HCT116 (cell line): ENCODE measurements at regions not wholly inside any gene's neighbourhood (a gene's known extent, or its start where the extent isn't known, plus 50 kb on each side); places are given as distances from the start of the nearest gene placed in this dataset.

Experiments used
- ATAC-seq: fragments of 200-7000 bp; cut with Tn5 transposase; 2 replicates; pipeline ENCODE4 v1.9.1; 2020; ENCODE audit warnings: mild to moderate bottlenecking, moderate library complexity
- BruUV-seq: library from RNA; stranded (reverse); fragments of 400-500 nt; replicated peaks from 2 replicates; lab custom pipeline; 2021; lab: Mats Ljungman, UMichigan
- CTCF ChIA-PET: fragments of 300-600 bp; sonication (Branson Sonifier 250); formaldehyde crosslinking; loops from one replicate; lab custom pipeline; 2021; ENCODE audit warnings: antibody characterized with exemption; lab: Charles Lee
- POLR2A ChIA-PET: fragments of 300-600, 350-600 bp; sonication (Branson Sonifier 250); formaldehyde crosslinking; loops from one replicate; lab custom pipeline; 2021; ENCODE audit warnings: antibody characterized with exemption; lab: Charles Lee
- RAD21 ChIA-PET, 2 experiments: fragments of 300-600 bp; sonication (Branson Sonifier 250); formaldehyde crosslinking; loops; one replicate each; lab custom pipeline; 2023; ENCODE audit warnings: low total read pairs in 2 of 2; ENCODE audit not compliant: uncharacterized antibody in 2 of 2, unreplicated experiment in 2 of 2, low non-redundant PET in 1 of 2; lab: Charles Lee
- DNase-seq: peaks from one replicate; pipeline ENCODE4 v3.0.0-alpha.2; 2010; ENCODE audit warnings: low read depth, low spot score
- H2AFZ ChIP-seq: fragments of 200-600 bp; shearing (Covaris generic), sonication (generic); 2 replicates; pipeline ENCODE4 v1.6.1; 2017; ENCODE audit warnings: low read depth, mixed run types, mixed read lengths, antibody characterized with exemption, low read length; ENCODE audit not compliant: poor library complexity, severe bottlenecking
- H3K27ac ChIP-seq: 2 replicates; pipeline ENCODE4 v1.5.1; 2012; ENCODE audit warnings: low read depth, low read length
- H3K27me3 ChIP-seq: fragments of 200-600 bp; sonication (generic); 2 replicates; pipeline ENCODE4 v1.6.1; 2016; ENCODE audit warnings: mixed run types, low read length, mixed read lengths; ENCODE audit not compliant: insufficient read depth
- H3K36me3 ChIP-seq, 2 experiments: fragments of 200-500 bp in 1 of 2; fragments of 200-600 bp in 1 of 2; sonication (Bioruptor generic) in 1 of 2; sonication (generic) in 1 of 2; 2 replicates each; pipeline versions ENCODE4 v1.5.1 to v1.6.1; 2014 to 2016; ENCODE audit warnings: low read length in 2 of 2, inconsistent platforms in 1 of 2, mixed read lengths in 1 of 2, mixed run types in 1 of 2; ENCODE audit not compliant: insufficient read depth in 2 of 2, control insufficient read depth in 1 of 2
- H3K4me1 ChIP-seq, 2 experiments: fragments of 200-600 bp in 1 of 2; sonication (generic) in 1 of 2; 2 replicates each; pipeline versions ENCODE4 v1.5.1 to v1.6.1; 2012 to 2017; ENCODE audit warnings: low read length in 2 of 2, inconsistent platforms in 1 of 2, mild to moderate bottlenecking in 1 of 2, mixed read lengths in 1 of 2, mixed run types in 1 of 2, moderate library complexity in 1 of 2; ENCODE audit not compliant: insufficient read depth in 2 of 2, control insufficient read depth in 1 of 2
- H3K4me2 ChIP-seq: fragments of 200-600 bp; sonication (generic); 2 replicates; pipeline ENCODE4 v1.6.1; 2017; ENCODE audit warnings: mixed run types, low read length, mixed read lengths
- H3K4me3 ChIP-seq, 2 experiments: fragments of 200-600 bp in 1 of 2; sonication (generic) in 1 of 2; replicated peaks in 1 of 2; 2 replicates each; pipeline ENCODE4 v1.5.1; 2011 to 2016; ENCODE audit warnings: low read length in 2 of 2, control low read depth in 1 of 2, low read depth in 1 of 2, mild to moderate bottlenecking in 1 of 2, mixed read lengths in 1 of 2, mixed run types in 1 of 2
- H3K79me2 ChIP-seq: fragments of 200-600 bp; sonication (generic); 2 replicates; pipeline ENCODE4 v1.6.1; 2017; ENCODE audit warnings: mild to moderate bottlenecking, mixed run types, low read length, moderate library complexity, mixed read lengths; ENCODE audit not compliant: insufficient read depth
- H3K9ac ChIP-seq: fragments of 200-600 bp; sonication (generic); 2 replicates; pipeline ENCODE4 v1.6.1; 2016; ENCODE audit warnings: low read length, mixed read lengths
- H3K9me2 ChIP-seq: fragments of 200-600 bp; sonication (generic), shearing (Covaris generic); 2 replicates; pipeline ENCODE4 v1.6.1; 2017; ENCODE audit warnings: mixed run types, mild to moderate bottlenecking, moderate library complexity; ENCODE audit not compliant: insufficient read depth
- H3K9me3 ChIP-seq, 2 experiments: fragments of 200-500 bp in 1 of 2; fragments of 200-600 bp in 1 of 2; sonication (Bioruptor generic) in 1 of 2; sonication (generic) in 1 of 2; 2 replicates each; pipeline ENCODE4 v1.6.1; 2014 to 2017; ENCODE audit warnings: low read length in 2 of 2, mixed read lengths in 2 of 2, inconsistent platforms in 1 of 2, low read depth in 1 of 2, mild to moderate bottlenecking in 1 of 2, mixed run types in 1 of 2, moderate library complexity in 1 of 2; ENCODE audit not compliant: control insufficient read depth in 1 of 2, insufficient read depth in 1 of 2
- H4K20me1 ChIP-seq: fragments of 200-600 bp; sonication (generic), shearing (Covaris generic); 2 replicates; pipeline ENCODE4 v1.6.1; 2017; ENCODE audit warnings: mixed run types, mild to moderate bottlenecking, moderate library complexity; ENCODE audit not compliant: insufficient read depth
- CBX3 ChIP-seq: IDR thresholded peaks from 2 replicates; pipeline ENCODE4 v1.6.1; 2012; ENCODE audit warnings: low read depth
- EGR1 ChIP-seq: IDR thresholded peaks from 2 replicates; pipeline ENCODE4 v1.6.1; 2012; ENCODE audit warnings: low read depth
- ELF1 ChIP-seq: IDR thresholded peaks from 2 replicates; pipeline ENCODE4 v1.6.1; 2012; ENCODE audit warnings: low read depth, borderline replicate concordance
- EZH2 ChIP-seq: fragments of 200-600 bp; sonication (generic); IDR thresholded peaks from 2 replicates; pipeline ENCODE4 v1.6.1; 2017; ENCODE audit warnings: antibody characterized with exemption, mixed run types
- FOSL1 ChIP-seq: IDR thresholded peaks from 2 replicates; pipeline ENCODE4 v1.6.1; 2012; ENCODE audit warnings: low read depth
- POLR2AphosphoS5 ChIP-seq: IDR thresholded peaks from 2 replicates; pipeline ENCODE4 v1.6.1; 2011; ENCODE audit warnings: mild to moderate bottlenecking, low read depth, low read length, moderate library complexity
- SIN3A ChIP-seq: IDR thresholded peaks from 2 replicates; pipeline ENCODE4 v1.6.1; 2012; ENCODE audit warnings: low read depth
- SP1 ChIP-seq: IDR thresholded peaks from 2 replicates; pipeline ENCODE4 v1.6.1; 2012; ENCODE audit warnings: low read depth
- TCF7L2 ChIP-seq: IDR thresholded peaks from 2 replicates; pipeline ENCODE4 v1.7.0; 2011; ENCODE audit warnings: borderline replicate concordance, inconsistent platforms; ENCODE audit not compliant: insufficient read depth, insufficient read length; ENCODE audit errors: extremely low read depth
- ZFX ChIP-seq: fragments of 450-650 bp; IDR thresholded peaks from 2 replicates; pipeline ENCODE4 v1.6.1; 2017
- intact Hi-C: fragments of 100-400 bp; cut with micrococcal nuclease; formaldehyde crosslinking; loops from 2 replicates; pipeline ENCODE4 v1.10.0; 2022
- TF ChIP-seq, protein P1 (sequence below): IDR thresholded peaks from 2 replicates; pipeline ENCODE4 v1.6.1; 2011; ENCODE audit warnings: mild to moderate bottlenecking, low read length, moderate library complexity; ENCODE audit not compliant: insufficient replicate concordance; ENCODE audit errors: extremely low read depth
- TF ChIP-seq, protein P2 (sequence below): IDR thresholded peaks from 2 replicates; pipeline ENCODE4 v1.6.1; 2012
- TF ChIP-seq, protein P3 (sequence below), 3 experiments: fragments of 200-600 bp in 1 of 3; sonication (generic) in 1 of 3; IDR thresholded peaks in 2 of 3; conservative IDR thresholded peaks in 1 of 3; 2 replicates each; pipeline ENCODE4 v1.5.1; 2012 to 2017; ENCODE audit warnings: low read depth in 2 of 3, low read length in 2 of 3, antibody characterized with exemption in 1 of 3, borderline replicate concordance in 1 of 3, control low read depth in 1 of 3, mild to moderate bottlenecking in 1 of 3, mixed read lengths in 1 of 3, mixed run types in 1 of 3, moderate library complexity in 1 of 3; ENCODE audit not compliant: insufficient read depth in 1 of 3
- TF ChIP-seq, protein P4 (sequence below): IDR thresholded peaks from 2 replicates; pipeline ENCODE4 v1.6.1; 2012; ENCODE audit warnings: low read depth

DNA sequence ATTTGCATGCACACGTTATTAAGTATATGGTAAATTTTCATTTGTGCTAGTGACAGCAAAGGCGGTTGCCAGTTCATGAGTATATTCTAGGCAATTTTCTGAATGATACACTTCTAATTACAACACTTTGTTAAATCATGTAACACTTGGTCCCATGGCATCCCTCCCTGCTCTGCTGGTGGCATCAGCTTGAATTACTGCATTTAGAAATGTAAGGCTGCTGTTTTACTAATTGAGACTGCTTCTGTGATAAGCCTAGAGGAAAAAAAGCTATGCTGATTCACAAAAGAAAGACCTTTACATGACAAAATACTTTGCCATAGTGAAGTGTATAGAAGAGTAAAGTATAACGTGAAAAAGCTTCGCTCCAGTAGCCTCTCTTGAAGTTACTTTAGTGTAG is 636.1 kb downstream of the KCNH5 start:
- no peaks in the 10 kb centered on the region for H3K4me1 ChIP-seq
- H3K9me3 ChIP-seq = peaks cover 0 to 20% of the 10 kb centered on the region in 2 experiments; a peak in 2 of 4 replicates
- no peak overlapping the region for H3K27ac ChIP-seq
- no peaks in the 10 kb centered on the region for H4K20me1 ChIP-seq
- TF ChIP-seq EZH2 = no peak
- TF ChIP-seq, protein P1, sequence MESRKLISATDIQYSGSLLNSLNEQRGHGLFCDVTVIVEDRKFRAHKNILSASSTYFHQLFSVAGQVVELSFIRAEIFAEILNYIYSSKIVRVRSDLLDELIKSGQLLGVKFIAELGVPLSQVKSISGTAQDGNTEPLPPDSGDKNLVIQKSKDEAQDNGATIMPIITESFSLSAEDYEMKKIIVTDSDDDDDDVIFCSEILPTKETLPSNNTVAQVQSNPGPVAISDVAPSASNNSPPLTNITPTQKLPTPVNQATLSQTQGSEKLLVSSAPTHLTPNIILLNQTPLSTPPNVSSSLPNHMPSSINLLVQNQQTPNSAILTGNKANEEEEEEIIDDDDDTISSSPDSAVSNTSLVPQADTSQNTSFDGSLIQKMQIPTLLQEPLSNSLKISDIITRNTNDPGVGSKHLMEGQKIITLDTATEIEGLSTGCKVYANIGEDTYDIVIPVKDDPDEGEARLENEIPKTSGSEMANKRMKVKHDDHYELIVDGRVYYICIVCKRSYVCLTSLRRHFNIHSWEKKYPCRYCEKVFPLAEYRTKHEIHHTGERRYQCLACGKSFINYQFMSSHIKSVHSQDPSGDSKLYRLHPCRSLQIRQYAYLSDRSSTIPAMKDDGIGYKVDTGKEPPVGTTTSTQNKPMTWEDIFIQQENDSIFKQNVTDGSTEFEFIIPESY = no peak
- TF ChIP-seq SP1 = no peak
- TF ChIP-seq FOSL1 = no peak
- TF ChIP-seq, protein P2, sequence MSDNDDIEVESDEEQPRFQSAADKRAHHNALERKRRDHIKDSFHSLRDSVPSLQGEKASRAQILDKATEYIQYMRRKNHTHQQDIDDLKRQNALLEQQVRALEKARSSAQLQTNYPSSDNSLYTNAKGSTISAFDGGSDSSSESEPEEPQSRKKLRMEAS = no peak
- TF ChIP-seq POLR2AphosphoS5 = no peak
- TF ChIP-seq, protein P3, sequence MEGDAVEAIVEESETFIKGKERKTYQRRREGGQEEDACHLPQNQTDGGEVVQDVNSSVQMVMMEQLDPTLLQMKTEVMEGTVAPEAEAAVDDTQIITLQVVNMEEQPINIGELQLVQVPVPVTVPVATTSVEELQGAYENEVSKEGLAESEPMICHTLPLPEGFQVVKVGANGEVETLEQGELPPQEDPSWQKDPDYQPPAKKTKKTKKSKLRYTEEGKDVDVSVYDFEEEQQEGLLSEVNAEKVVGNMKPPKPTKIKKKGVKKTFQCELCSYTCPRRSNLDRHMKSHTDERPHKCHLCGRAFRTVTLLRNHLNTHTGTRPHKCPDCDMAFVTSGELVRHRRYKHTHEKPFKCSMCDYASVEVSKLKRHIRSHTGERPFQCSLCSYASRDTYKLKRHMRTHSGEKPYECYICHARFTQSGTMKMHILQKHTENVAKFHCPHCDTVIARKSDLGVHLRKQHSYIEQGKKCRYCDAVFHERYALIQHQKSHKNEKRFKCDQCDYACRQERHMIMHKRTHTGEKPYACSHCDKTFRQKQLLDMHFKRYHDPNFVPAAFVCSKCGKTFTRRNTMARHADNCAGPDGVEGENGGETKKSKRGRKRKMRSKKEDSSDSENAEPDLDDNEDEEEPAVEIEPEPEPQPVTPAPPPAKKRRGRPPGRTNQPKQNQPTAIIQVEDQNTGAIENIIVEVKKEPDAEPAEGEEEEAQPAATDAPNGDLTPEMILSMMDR (IDR thresholded peaks at IDR 0.05 in 2 of 3, conservative IDR thresholded peaks at IDR 0.05 in 1 of 3; ENCODE audit: borderline replicate concordance in 1 of 3, insufficient read depth in 1 of 3, low read depth in 2 of 3, low read length in 2 of 3) = no peak
- TF ChIP-seq CBX3 = no peak
- no peak for TF ChIP-seq ZFX
- no peak for TF ChIP-seq ELF1
- TF ChIP-seq EGR1 = no peak
- TF ChIP-seq SIN3A = no peak
- TF ChIP-seq TCF7L2 = no peak
- TF ChIP-seq, protein P4, sequence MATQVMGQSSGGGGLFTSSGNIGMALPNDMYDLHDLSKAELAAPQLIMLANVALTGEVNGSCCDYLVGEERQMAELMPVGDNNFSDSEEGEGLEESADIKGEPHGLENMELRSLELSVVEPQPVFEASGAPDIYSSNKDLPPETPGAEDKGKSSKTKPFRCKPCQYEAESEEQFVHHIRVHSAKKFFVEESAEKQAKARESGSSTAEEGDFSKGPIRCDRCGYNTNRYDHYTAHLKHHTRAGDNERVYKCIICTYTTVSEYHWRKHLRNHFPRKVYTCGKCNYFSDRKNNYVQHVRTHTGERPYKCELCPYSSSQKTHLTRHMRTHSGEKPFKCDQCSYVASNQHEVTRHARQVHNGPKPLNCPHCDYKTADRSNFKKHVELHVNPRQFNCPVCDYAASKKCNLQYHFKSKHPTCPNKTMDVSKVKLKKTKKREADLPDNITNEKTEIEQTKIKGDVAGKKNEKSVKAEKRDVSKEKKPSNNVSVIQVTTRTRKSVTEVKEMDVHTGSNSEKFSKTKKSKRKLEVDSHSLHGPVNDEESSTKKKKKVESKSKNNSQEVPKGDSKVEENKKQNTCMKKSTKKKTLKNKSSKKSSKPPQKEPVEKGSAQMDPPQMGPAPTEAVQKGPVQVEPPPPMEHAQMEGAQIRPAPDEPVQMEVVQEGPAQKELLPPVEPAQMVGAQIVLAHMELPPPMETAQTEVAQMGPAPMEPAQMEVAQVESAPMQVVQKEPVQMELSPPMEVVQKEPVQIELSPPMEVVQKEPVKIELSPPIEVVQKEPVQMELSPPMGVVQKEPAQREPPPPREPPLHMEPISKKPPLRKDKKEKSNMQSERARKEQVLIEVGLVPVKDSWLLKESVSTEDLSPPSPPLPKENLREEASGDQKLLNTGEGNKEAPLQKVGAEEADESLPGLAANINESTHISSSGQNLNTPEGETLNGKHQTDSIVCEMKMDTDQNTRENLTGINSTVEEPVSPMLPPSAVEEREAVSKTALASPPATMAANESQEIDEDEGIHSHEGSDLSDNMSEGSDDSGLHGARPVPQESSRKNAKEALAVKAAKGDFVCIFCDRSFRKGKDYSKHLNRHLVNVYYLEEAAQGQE = no peak
- RAD21 ChIA-PET = no interaction called here
- DNase-seq (no peak), ATAC-seq (no peak)
- H2AFZ ChIP-seq = no peak overlapping the region
- H3K27me3 ChIP-seq = no peaks in the 10 kb centered on the region
- H3K4me3 ChIP-seq = no peak overlapping the region
- no peaks in the 10 kb centered on the region for H3K79me2 ChIP-seq
- H3K9ac ChIP-seq = no peak overlapping the region
- POLR2A ChIA-PET = no interaction called here
- H3K4me2 ChIP-seq = no peak overlapping the region
- CTCF ChIA-PET = no interaction called here
- intact Hi-C loops = no loop called here
- no TSS peak for BruUV-seq
- no peaks in the 10 kb centered on the region for H3K9me2 ChIP-seq
- H3K36me3 ChIP-seq = no peaks in the 10 kb centered on the region
